ENCODE measurements at regions not wholly inside any gene's neighbourhood (a gene's known extent, or its start where the extent isn't known, plus 50 kb on each side); places are given as distances from the start of the nearest gene placed in this dataset.

DNA sequence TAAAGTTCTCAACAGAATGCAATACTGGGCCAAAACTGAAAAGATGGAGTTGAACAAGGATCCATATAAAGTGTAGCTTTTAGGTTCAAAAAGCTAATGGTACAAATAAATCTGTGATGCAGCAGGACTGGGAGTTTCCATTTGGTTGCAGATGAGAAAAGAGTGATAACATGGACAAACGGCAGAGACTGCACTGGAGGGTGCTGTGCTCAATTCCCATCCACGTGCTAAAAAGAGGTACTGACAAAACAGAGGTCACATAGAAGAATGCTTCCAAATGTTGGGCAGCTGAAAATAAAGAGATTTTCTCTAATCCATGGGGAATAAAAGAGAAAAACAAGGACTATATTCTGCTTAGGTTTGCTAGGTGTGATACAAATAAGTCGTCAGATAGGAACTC lies 461.6 kb downstream of the LIG4 start:
- Histone ChIP-seq H3K27me3 (ENCODE audit: control insufficient read depth in 2 of 2, insufficient read depth in 2 of 2, low read length in 2 of 2) (no peaks in the 10 kb centered on the region), H3K4me3 (replicated peaks in 1 of 3; ENCODE audit: insufficient read depth in 1 of 3, low read depth in 1 of 3, low read length in 3 of 3) (no peak overlapping the region), H3K27ac (ENCODE audit: insufficient read depth, low read depth, low read length) (no peak overlapping the region), H3K4me2 (ENCODE audit: insufficient read depth, low read length) (no peak overlapping the region), H4K20me1 (replicated peaks; ENCODE audit: control insufficient read depth, extremely low read depth, insufficient read depth, low read length) (no peaks in the 10 kb centered on the region), H3K79me2 (ENCODE audit: control insufficient read depth, insufficient read depth, low read length) (no peaks in the 10 kb centered on the region), H3K9me3 (replicated peaks; ENCODE audit: control insufficient read depth, insufficient read depth, low read length) (no peaks in the 10 kb centered on the region), H3K9me1 (replicated peaks; ENCODE audit: control insufficient read depth, extremely low read depth, insufficient read depth, low read length) (no peaks in the 10 kb centered on the region), H2AFZ (ENCODE audit: low read depth, low read length) (no peak overlapping the region), H3K36me3 (ENCODE audit: control insufficient read depth in 2 of 2, extremely low read depth in 1 of 2, insufficient read depth in 2 of 2, low read length in 2 of 2) (no peaks in the 10 kb centered on the region), H3K9ac (replicated peaks; ENCODE audit: extremely low read depth, insufficient read depth, low read length) (no peak overlapping the region), H3K4me1 (ENCODE audit: control insufficient read depth, extremely low read depth, insufficient read depth, low read length) (no peaks in the 10 kb centered on the region)
- dilution Hi-C loops (cut with MboI; ENCODE audit: extremely low pct_ligation_motif_present, low sequenced_read_pairs): no loop called here
- BruUV-seq (replicated peaks): no TSS peak
- ChIA-PET CTCF (no interaction called here), POLR2A (no interaction called here)
- intact Hi-C loops (cut with micrococcal nuclease): no loop called here
- FAIRE-seq (peak; percentile 44), DNase-seq (ENCODE audit: low read depth, low spot score) (no peak)
- TF ChIP-seq FOS (IDR thresholded peaks at IDR 0.05; ENCODE audit: borderline replicate concordance, insufficient read depth, low read length) (no peak), GATA2 (IDR thresholded peaks at IDR 0.05; ENCODE audit: insufficient read depth, insufficient read length, low read depth, low read length) (no peak), POLR2A (IDR thresholded peaks at IDR 0.05; ENCODE audit: low read depth, low read length) (no peak), EZH2 (IDR thresholded peaks at IDR 0.05; ENCODE audit: borderline replicate concordance, low read depth, low read length, severe bottlenecking) (no peak)

DNA sequence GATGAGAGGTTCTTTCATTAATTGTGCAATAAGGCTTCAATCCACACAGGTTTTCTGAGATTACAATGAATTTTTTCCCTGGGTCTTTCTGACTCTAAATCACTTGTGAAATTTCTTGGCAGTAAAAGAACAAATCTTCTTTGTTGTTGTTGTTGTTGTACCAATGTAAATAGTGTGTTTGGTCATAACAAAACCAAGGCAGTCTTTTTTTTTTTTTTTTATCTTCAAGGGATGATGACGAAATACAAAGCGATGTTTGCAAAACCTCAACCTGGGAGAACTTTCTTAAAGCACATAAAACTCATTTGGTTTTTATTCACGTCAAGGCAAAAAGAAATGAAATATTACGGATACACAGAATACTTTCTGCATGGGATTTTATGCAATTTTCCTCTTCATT lies 462.0 kb downstream of the LIG4 start:
- BruUV-seq (replicated peaks): no TSS peak
- intact Hi-C loops (cut with micrococcal nuclease) (no loop called here), dilution Hi-C loops (cut with MboI; ENCODE audit: extremely low pct_ligation_motif_present, low sequenced_read_pairs) (no loop called here)
- TF ChIP-seq POLR2A (IDR thresholded peaks at IDR 0.05; ENCODE audit: low read depth, low read length) (no peak), MYC (IDR thresholded peaks at IDR 0.05; ENCODE audit: low read depth, low read length) (no peak), POLR2AphosphoS5 (IDR thresholded peaks at IDR 0.05; ENCODE audit: insufficient read depth, low read depth, low read length) (no peak), EZH2 (IDR thresholded peaks at IDR 0.05; ENCODE audit: borderline replicate concordance, low read depth, low read length, severe bottlenecking) (no peak), GATA2 (IDR thresholded peaks at IDR 0.05; ENCODE audit: insufficient read depth, insufficient read length, low read depth, low read length) (no peak), FOS (IDR thresholded peaks at IDR 0.05; ENCODE audit: borderline replicate concordance, insufficient read depth, low read length) (no peak), JUN (IDR thresholded peaks at IDR 0.05; ENCODE audit: borderline replicate concordance, insufficient read depth, insufficient read length, low read depth) (no peak)
- TF ChIP-seq, protein P1, sequence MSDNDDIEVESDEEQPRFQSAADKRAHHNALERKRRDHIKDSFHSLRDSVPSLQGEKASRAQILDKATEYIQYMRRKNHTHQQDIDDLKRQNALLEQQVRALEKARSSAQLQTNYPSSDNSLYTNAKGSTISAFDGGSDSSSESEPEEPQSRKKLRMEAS (IDR thresholded peaks at IDR 0.05; ENCODE audit: insufficient read depth, insufficient read length): no peak
- TF ChIP-seq, protein P2, sequence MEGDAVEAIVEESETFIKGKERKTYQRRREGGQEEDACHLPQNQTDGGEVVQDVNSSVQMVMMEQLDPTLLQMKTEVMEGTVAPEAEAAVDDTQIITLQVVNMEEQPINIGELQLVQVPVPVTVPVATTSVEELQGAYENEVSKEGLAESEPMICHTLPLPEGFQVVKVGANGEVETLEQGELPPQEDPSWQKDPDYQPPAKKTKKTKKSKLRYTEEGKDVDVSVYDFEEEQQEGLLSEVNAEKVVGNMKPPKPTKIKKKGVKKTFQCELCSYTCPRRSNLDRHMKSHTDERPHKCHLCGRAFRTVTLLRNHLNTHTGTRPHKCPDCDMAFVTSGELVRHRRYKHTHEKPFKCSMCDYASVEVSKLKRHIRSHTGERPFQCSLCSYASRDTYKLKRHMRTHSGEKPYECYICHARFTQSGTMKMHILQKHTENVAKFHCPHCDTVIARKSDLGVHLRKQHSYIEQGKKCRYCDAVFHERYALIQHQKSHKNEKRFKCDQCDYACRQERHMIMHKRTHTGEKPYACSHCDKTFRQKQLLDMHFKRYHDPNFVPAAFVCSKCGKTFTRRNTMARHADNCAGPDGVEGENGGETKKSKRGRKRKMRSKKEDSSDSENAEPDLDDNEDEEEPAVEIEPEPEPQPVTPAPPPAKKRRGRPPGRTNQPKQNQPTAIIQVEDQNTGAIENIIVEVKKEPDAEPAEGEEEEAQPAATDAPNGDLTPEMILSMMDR (IDR thresholded peaks at IDR 0.05; ENCODE audit: extremely low read depth in 1 of 2, insufficient read depth in 1 of 2, low read depth in 1 of 2, low read length in 2 of 2): no peak
- no peaks in the 10 kb centered on the region for H3K36me3 ChIP-seq (ENCODE audit: control insufficient read depth in 2 of 2, extremely low read depth in 1 of 2, insufficient read depth in 2 of 2, low read length in 2 of 2)
- no peak overlapping the region for H2AFZ ChIP-seq (ENCODE audit: low read depth, low read length)
- no peak overlapping the region for H3K9ac ChIP-seq (replicated peaks; ENCODE audit: extremely low read depth, insufficient read depth, low read length)
- H3K4me1 ChIP-seq (ENCODE audit: control insufficient read depth, extremely low read depth, insufficient read depth, low read length): no peaks in the 10 kb centered on the region
- CTCF ChIA-PET: no interaction called here
- no peaks in the 10 kb centered on the region for H3K9me3 ChIP-seq (replicated peaks; ENCODE audit: control insufficient read depth, insufficient read depth, low read length)
- no peaks in the 10 kb centered on the region for H3K27me3 ChIP-seq (ENCODE audit: control insufficient read depth in 2 of 2, insufficient read depth in 2 of 2, low read length in 2 of 2)
- POLR2A ChIA-PET: no interaction called here
- H3K79me2 ChIP-seq (ENCODE audit: control insufficient read depth, insufficient read depth, low read length): no peaks in the 10 kb centered on the region
- DNase-seq (ENCODE audit: low read depth, low spot score) (no peak), FAIRE-seq (no peak)
- H3K27ac ChIP-seq (ENCODE audit: insufficient read depth, low read depth, low read length): no peak overlapping the region
- H3K9me1 ChIP-seq (replicated peaks; ENCODE audit: control insufficient read depth, extremely low read depth, insufficient read depth, low read length): no peaks in the 10 kb centered on the region
- H4K20me1 ChIP-seq (replicated peaks; ENCODE audit: control insufficient read depth, extremely low read depth, insufficient read depth, low read length): no peaks in the 10 kb centered on the region
- H3K4me2 ChIP-seq (ENCODE audit: insufficient read depth, low read length): no peak overlapping the region
- H3K4me3 ChIP-seq (replicated peaks in 1 of 3; ENCODE audit: insufficient read depth in 1 of 3, low read depth in 1 of 3, low read length in 3 of 3): no peak overlapping the region
